Breast epithelium (tissue), 3 donors: ENCODE measurements at regions not wholly inside any gene's neighbourhood (a gene's known extent, or its start where the extent isn't known, plus 50 kb on each side); places are given as distances from the start of the nearest gene placed in this dataset.

Source experiments
- POLR2A ChIP-seq: fragments of 450-650 bp; IDR thresholded peaks from one replicate; pipeline ENCODE4 v1.6.1; 2016; ENCODE audit warnings: antibody characterized with exemption, mild to moderate bottlenecking, moderate library complexity
- TF ChIP-seq, protein P1 (sequence below), 3 donors: fragments of 450-650 bp; IDR thresholded peaks; one replicate each; pipeline ENCODE4 v1.5.1; 2016 to 2017; ENCODE audit warnings: antibody characterized with exemption in 3 of 3, mild to moderate bottlenecking in 3 of 3, moderate library complexity in 3 of 3

DNA sequence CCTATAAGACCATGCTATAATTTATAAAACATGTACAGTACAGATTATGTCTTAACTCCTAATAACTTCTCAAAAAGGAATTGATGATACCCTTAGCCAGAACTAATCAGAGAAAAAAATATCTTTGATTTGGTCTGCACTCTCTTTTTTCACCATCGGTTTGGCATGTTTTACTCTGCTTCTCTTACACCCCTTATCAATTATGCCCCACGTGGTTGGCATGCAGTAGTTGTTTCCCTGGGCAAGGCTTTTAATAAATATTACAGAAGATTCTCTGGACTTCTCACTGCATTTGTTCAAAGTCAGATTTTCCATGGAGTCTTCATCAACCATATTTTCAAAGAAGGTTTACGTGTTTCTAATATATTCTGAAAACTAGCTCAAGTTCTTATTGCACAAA, 167.4 kb upstream of the LRIG3 start:
- TF ChIP-seq, protein P1, sequence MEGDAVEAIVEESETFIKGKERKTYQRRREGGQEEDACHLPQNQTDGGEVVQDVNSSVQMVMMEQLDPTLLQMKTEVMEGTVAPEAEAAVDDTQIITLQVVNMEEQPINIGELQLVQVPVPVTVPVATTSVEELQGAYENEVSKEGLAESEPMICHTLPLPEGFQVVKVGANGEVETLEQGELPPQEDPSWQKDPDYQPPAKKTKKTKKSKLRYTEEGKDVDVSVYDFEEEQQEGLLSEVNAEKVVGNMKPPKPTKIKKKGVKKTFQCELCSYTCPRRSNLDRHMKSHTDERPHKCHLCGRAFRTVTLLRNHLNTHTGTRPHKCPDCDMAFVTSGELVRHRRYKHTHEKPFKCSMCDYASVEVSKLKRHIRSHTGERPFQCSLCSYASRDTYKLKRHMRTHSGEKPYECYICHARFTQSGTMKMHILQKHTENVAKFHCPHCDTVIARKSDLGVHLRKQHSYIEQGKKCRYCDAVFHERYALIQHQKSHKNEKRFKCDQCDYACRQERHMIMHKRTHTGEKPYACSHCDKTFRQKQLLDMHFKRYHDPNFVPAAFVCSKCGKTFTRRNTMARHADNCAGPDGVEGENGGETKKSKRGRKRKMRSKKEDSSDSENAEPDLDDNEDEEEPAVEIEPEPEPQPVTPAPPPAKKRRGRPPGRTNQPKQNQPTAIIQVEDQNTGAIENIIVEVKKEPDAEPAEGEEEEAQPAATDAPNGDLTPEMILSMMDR (IDR thresholded peaks at IDR 0.05), result no peak
- no peak for TF ChIP-seq POLR2A
